Right lobe of liver (tissue), 6 donors: ENCODE measurements at regions not wholly inside any gene's neighbourhood (a gene's known extent, or its start where the extent isn't known, plus 50 kb on each side); places are given as distances from the start of the nearest gene placed in this dataset.

ENCODE experiments used
- ATAC-seq, 4 donors: fragments of 200-7000 bp; cut with Tn5 transposase; one replicate each; pipeline ENCODE4 v1.9.1; 2020; ENCODE audit warnings: mild to moderate bottlenecking in 4 of 4, moderate library complexity in 4 of 4
- DNase-seq, 3 donors: peaks; one replicate each; pipeline ENCODE4 v3.0.0-alpha.2; 2020
- H3K27ac ChIP-seq, 3 donors: fragments of 200-600 bp; one replicate each; pipeline ENCODE4 v1.8.0; 2022
- H3K27me3 ChIP-seq, 2 donors: fragments of 200-600 bp; one replicate each; pipeline ENCODE4 v1.8.0; 2022
- H3K36me3 ChIP-seq, 4 donors: fragments of 200-600 bp; sonication (generic) in 1 of 4; one replicate each; pipeline versions ENCODE4 v1.5.1 to v1.8.0; 2017 to 2022; ENCODE audit warnings: control low read depth in 1 of 4
- H3K4me1 ChIP-seq, 4 donors: fragments of 200-600 bp; sonication (generic) in 1 of 4; one replicate each; pipeline versions ENCODE4 v1.5.1 to v1.8.0; 2017 to 2022; ENCODE audit warnings: control low read depth in 1 of 4
- H3K4me3 ChIP-seq, 3 donors: fragments of 200-600 bp; one replicate each; pipeline ENCODE4 v1.8.0; 2022
- H3K9me3 ChIP-seq, 4 donors: fragments of 200-600 bp; sonication (generic) in 1 of 4; one replicate each; pipeline versions ENCODE4 v1.5.1 to v1.8.0; 2017 to 2022; ENCODE audit warnings: control low read depth in 1 of 4
- CTCF ChIP-seq, 4 donors: fragments of 200-600 bp in 3 of 4; fragments of 450-650 bp in 1 of 4; IDR thresholded peaks; one replicate each; pipeline versions ENCODE4 v1.5.1 to v1.8.0; 2016 to 2022; ENCODE audit warnings: antibody characterized with exemption in 4 of 4, mild to moderate bottlenecking in 2 of 4
- POLR2A ChIP-seq: fragments of 450-650 bp; IDR thresholded peaks from one replicate; pipeline ENCODE4 v1.6.1; 2017; ENCODE audit warnings: antibody characterized with exemption, mild to moderate bottlenecking
- WGBS: methylation state at CpG from one replicate; pipeline ENCODE4 v1.1.6; 2018; ENCODE audit warnings: low coverage, low lambda C conversion rate; ENCODE audit not compliant: insufficient coverage; ENCODE audit errors: missing lambda C conversion rate; 5-methylcytosine and 5-hydroxymethylcytosine counted together
- intact Hi-C, 2 donors: fragments of 100-400 bp; cut with DNase I; formaldehyde crosslinking; loops; one replicate each; pipeline versions ENCODE4 v1.11.2 to v1.14.1; 2022
- donor health status: DM: no; HTN: yes; CAD: no.
- donor health status: DM: no; HTN: no; CAD: no.
- donor health status: DM: no; HTN: no; CAD: no.
- donor health status: DM: no; HTN: yes; CAD: no.
- donor health status: DM: no; HTN: yes; CAD: no.

- DNase-seq (no peak), ATAC-seq (no peak)
- intact Hi-C loops = no loop called here
- Histone ChIP-seq H3K27me3 (no peaks in the 10 kb centered on the region), H3K4me3 (no peak overlapping the region), H3K9me3 (no peaks in the 10 kb centered on the region), H3K27ac (no peak overlapping the region), H3K4me1 (no peaks in the 10 kb centered on the region), H3K36me3 (no peaks in the 10 kb centered on the region)
- WGBS = 89% methylated on average over 6 of the region's 6 CpGs
- TF ChIP-seq CTCF (IDR thresholded peaks at IDR 0.05) (no peak), POLR2A (no peak)
These were observed 164.8 kb downstream of the AASDH start for GRCh38 chr4:56222514-56222913.

GRCh38 chr4:56220261-56220660, 167.0 kb downstream of the AASDH start:
- H3K36me3 ChIP-seq = no peaks in the 10 kb centered on the region
- 80% methylated on average over 3 of the region's 3 CpGs for WGBS
- H3K4me1 ChIP-seq = no peaks in the 10 kb centered on the region
- no peak overlapping the region for H3K27ac ChIP-seq
- H3K9me3 ChIP-seq = no peaks in the 10 kb centered on the region
- TF ChIP-seq POLR2A (no peak), CTCF (IDR thresholded peaks at IDR 0.05) (no peak)
- no peak for ATAC-seq
- DNase-seq = no peak
- H3K4me3 ChIP-seq = no peak overlapping the region
- intact Hi-C loops = no loop called here
- H3K27me3 ChIP-seq = no peaks in the 10 kb centered on the region

GRCh38 chr4:56219447-56219846, 167.8 kb downstream of the AASDH start:
- 81% methylated on average over 3 of the region's 3 CpGs for WGBS
- Histone ChIP-seq H3K27me3 (no peaks in the 10 kb centered on the region), H3K4me1 (no peaks in the 10 kb centered on the region), H3K27ac (no peak overlapping the region), H3K9me3 (no peaks in the 10 kb centered on the region), H3K36me3 (no peaks in the 10 kb centered on the region), H3K4me3 (no peak overlapping the region)
- no peak for DNase-seq
- ATAC-seq = no peak
- no peak for TF ChIP-seq CTCF (IDR thresholded peaks at IDR 0.05)
- TF ChIP-seq POLR2A = no peak
- intact Hi-C loops = no loop called here

- intact Hi-C loops = no loop called here
- Histone ChIP-seq H3K4me3 (no peak overlapping the region), H3K27me3 (no peaks in the 10 kb centered on the region), H3K9me3 (no peaks in the 10 kb centered on the region), H3K36me3 (no peaks in the 10 kb centered on the region), H3K27ac (no peak overlapping the region), H3K4me1 (peaks cover 0 to under 1% (median 0%) of the 10 kb centered on the region in 4 donors)
- DNase-seq = no peak
- 86% methylated on average over 2 of the region's 2 CpGs for WGBS
- ATAC-seq = no peak
- TF ChIP-seq POLR2A = no peak
- TF ChIP-seq CTCF (IDR thresholded peaks at IDR 0.05) = no peak
These were observed 168.9 kb downstream of the AASDH start for GRCh38 chr4:56218230-56218895.
